Subcutaneous abdominal adipose tissue (tissue), 5 donors: ENCODE measurements at regions not wholly inside any gene's neighbourhood (a gene's known extent, or its start where the extent isn't known, plus 50 kb on each side); places are given as distances from the start of the nearest gene placed in this dataset.
"Not testable (repeated sequence)": the region's sequence is repeated elsewhere in the genome, so short reads cannot be mapped to it uniquely, and the experiment has no call there.

Experiments used
- H3K27ac ChIP-seq: one replicate; pipeline ENCODE4 v1.7.0; 2013; ENCODE audit warnings: low read depth, mild to moderate bottlenecking, inconsistent platforms, low read length, moderate library complexity
- H3K27me3 ChIP-seq, 5 donors: one replicate each; pipeline ENCODE4 v1.7.0; 2013; ENCODE audit warnings: low read length in 5 of 5, inconsistent platforms in 1 of 5; ENCODE audit not compliant: control insufficient read depth in 5 of 5, insufficient read depth in 4 of 5
- H3K36me3 ChIP-seq, 5 donors: one replicate each; pipeline ENCODE4 v1.7.0; 2013; ENCODE audit warnings: low read length in 5 of 5; ENCODE audit not compliant: control insufficient read depth in 5 of 5, insufficient read depth in 5 of 5
- H3K4me1 ChIP-seq, 5 donors: one replicate each; pipeline ENCODE4 v1.7.0; 2013; ENCODE audit warnings: low read length in 5 of 5, mild to moderate bottlenecking in 3 of 5, moderate library complexity in 1 of 5; ENCODE audit not compliant: control insufficient read depth in 5 of 5, insufficient read depth in 5 of 5
- H3K4me3 ChIP-seq, 5 donors: one replicate each; pipeline ENCODE4 v1.7.0; 2013; ENCODE audit warnings: low read length in 5 of 5, low read depth in 1 of 5
- H3K9ac ChIP-seq, 5 donors: one replicate each; pipeline ENCODE4 v1.7.0; 2013; ENCODE audit warnings: low read length in 5 of 5, mild to moderate bottlenecking in 4 of 5, moderate library complexity in 3 of 5
- H3K9me3 ChIP-seq, 5 donors: one replicate each; pipeline ENCODE4 v1.7.0; 2013; ENCODE audit warnings: low read length in 5 of 5; ENCODE audit not compliant: control insufficient read depth in 5 of 5
- donor health status: healthy.
- donor health status: healthy.
- donor health status: healthy.
- donor health status: healthy.
- donor health status: healthy.

GRCh38 chr3:145032791-145033190 lies 1061.2 kb downstream of the DIPK2A start:
- Histone ChIP-seq H3K27me3 (no peaks in the 10 kb centered on the region), H3K27ac (no peak overlapping the region), H3K36me3 (no peaks in the 10 kb centered on the region), H3K4me3 (no peak overlapping the region), H3K4me1 (no peaks in the 10 kb centered on the region), H3K9ac (no peak overlapping the region), H3K9me3 (no peaks in the 10 kb centered on the region)

GRCh38 chr3:145035682-145036081 lies 1064.1 kb downstream of the DIPK2A start:
- H3K9me3 ChIP-seq = no peaks in the 10 kb centered on the region

GRCh38 chr3:145054055-145054454 lies 1082.4 kb downstream of the DIPK2A start:
- H3K4me3 ChIP-seq, H3K9ac ChIP-seq, H3K4me1 ChIP-seq: not testable (repeated sequence)

More at GRCh38 chr3:145035682-145036081, 1064.1 kb downstream of the DIPK2A start:
- Histone ChIP-seq H3K27me3 (no peaks in the 10 kb centered on the region), H3K27ac (no peak overlapping the region), H3K36me3 (no peaks in the 10 kb centered on the region), H3K4me3 (no peak overlapping the region), H3K9ac (no peak overlapping the region), H3K4me1 (no peaks in the 10 kb centered on the region)

GRCh38 chr3:145055375-145056076 lies 1083.9 kb downstream of the DIPK2A start:
- no peak overlapping the region for H3K4me3 ChIP-seq
- no peaks in the 10 kb centered on the region for H3K4me1 ChIP-seq
- no peaks in the 10 kb centered on the region for H3K36me3 ChIP-seq
- no peak overlapping the region for H3K9ac ChIP-seq
- no peaks in the 10 kb centered on the region for H3K9me3 ChIP-seq
- H3K27me3 ChIP-seq = no peaks in the 10 kb centered on the region
- H3K27ac ChIP-seq = no peak overlapping the region

More at GRCh38 chr3:145054055-145054454, 1082.4 kb downstream of the DIPK2A start:
- not testable (repeated sequence) for H3K9me3 ChIP-seq, H3K36me3 ChIP-seq, H3K27ac ChIP-seq, H3K27me3 ChIP-seq

- H3K4me1 ChIP-seq = no peaks in the 10 kb centered on the region
- H3K27me3 ChIP-seq = no peaks in the 10 kb centered on the region
- no peaks in the 10 kb centered on the region for H3K36me3 ChIP-seq
- peaks cover 0 to 15% (median 9%) of the 10 kb centered on the region in 5 donors for H3K9me3 ChIP-seq
- no peak overlapping the region for H3K27ac ChIP-seq
- no peak overlapping the region for H3K9ac ChIP-seq
- H3K4me3 ChIP-seq = peak overlapping the region in 1 of 5 donors; percentile 2
Measured at GRCh38 chr3:145058483-145058882, 1086.9 kb downstream of the DIPK2A start.

- no peak overlapping the region for H3K27ac ChIP-seq
- peaks cover 0 to 15% (median 9%) of the 10 kb centered on the region in 5 donors for H3K9me3 ChIP-seq
- H3K4me1 ChIP-seq = no peaks in the 10 kb centered on the region
- H3K4me3 ChIP-seq = no peak overlapping the region
- H3K36me3 ChIP-seq = no peaks in the 10 kb centered on the region
- H3K27me3 ChIP-seq = no peaks in the 10 kb centered on the region
- H3K9ac ChIP-seq = no peak overlapping the region
Measured at GRCh38 chr3:145063616-145064015, 1092.0 kb downstream of the DIPK2A start.

- no peaks in the 10 kb centered on the region for H3K4me1 ChIP-seq
- H3K27me3 ChIP-seq = no peaks in the 10 kb centered on the region
- H3K27ac ChIP-seq = no peak overlapping the region
- peaks cover 0 to 3% (median 0%) of the 10 kb centered on the region in 5 donors for H3K9me3 ChIP-seq
- H3K36me3 ChIP-seq = no peaks in the 10 kb centered on the region
- no peak overlapping the region for H3K4me3 ChIP-seq
- H3K9ac ChIP-seq = no peak overlapping the region
Measured at GRCh38 chr3:145070795-145071194, 1090.2 kb downstream of the PLOD2 start.

GRCh38 chr3:145079436-145079835 lies 1081.5 kb downstream of the PLOD2 start:
- Histone ChIP-seq H3K9ac (no peak overlapping the region), H3K4me3 (no peak overlapping the region), H3K27me3 (no peaks in the 10 kb centered on the region), H3K9me3 (no peaks in the 10 kb centered on the region), H3K36me3 (no peaks in the 10 kb centered on the region), H3K27ac (no peak overlapping the region), H3K4me1 (no peaks in the 10 kb centered on the region)

GRCh38 chr3:145087038-145087437 lies 1073.9 kb downstream of the PLOD2 start:
- no peaks in the 10 kb centered on the region for H3K4me1 ChIP-seq
- H3K9me3 ChIP-seq = no peaks in the 10 kb centered on the region
- no peak overlapping the region for H3K27ac ChIP-seq
- no peaks in the 10 kb centered on the region for H3K36me3 ChIP-seq
- H3K4me3 ChIP-seq = no peak overlapping the region
- H3K9ac ChIP-seq = no peak overlapping the region
- no peaks in the 10 kb centered on the region for H3K27me3 ChIP-seq

GRCh38 chr3:145088917-145089316 lies 1072.1 kb downstream of the PLOD2 start:
- Histone ChIP-seq H3K4me3 (no peak overlapping the region), H3K9me3 (no peaks in the 10 kb centered on the region), H3K4me1 (no peaks in the 10 kb centered on the region), H3K27me3 (no peaks in the 10 kb centered on the region), H3K36me3 (no peaks in the 10 kb centered on the region), H3K27ac (no peak overlapping the region), H3K9ac (no peak overlapping the region)
